MM.1S (cell line): ENCODE measurements at regions not wholly inside any gene's neighbourhood (a gene's known extent, or its start where the extent isn't known, plus 50 kb on each side); places are given as distances from the start of the nearest gene placed in this dataset.

Experiments used
- DNase-seq: peaks from one replicate; pipeline ENCODE4 v3.0.0-alpha.2; 2015
- H2AFZ ChIP-seq: fragments of 300-600 bp; sonication (generic); 2 replicates; pipeline ENCODE4 v1.6.0; 2016; ENCODE audit warnings: antibody characterized with exemption, low read length
- H3F3A ChIP-seq: fragments of 300-600 bp; sonication (generic); 2 replicates; pipeline ENCODE4 v1.6.1; 2016; ENCODE audit warnings: mild to moderate bottlenecking, antibody characterized with exemption, low read length, moderate library complexity, mixed read lengths; ENCODE audit not compliant: insufficient read depth
- H3K27ac ChIP-seq: fragments of 300-600 bp; sonication (generic); 2 replicates; pipeline ENCODE4 v1.5.1; 2016; ENCODE audit warnings: mild to moderate bottlenecking, low read length
- H3K27me3 ChIP-seq: fragments of 300-600 bp; sonication (generic); replicated peaks from 2 replicates; pipeline ENCODE4 v1.6.0; 2016; ENCODE audit warnings: low read length; ENCODE audit not compliant: insufficient read depth
- H3K36me3 ChIP-seq: fragments of 300-600 bp; sonication (generic); replicated peaks from 2 replicates; pipeline ENCODE4 v1.6.1; 2016; ENCODE audit warnings: mild to moderate bottlenecking, low read length, mixed read lengths; ENCODE audit not compliant: insufficient read depth
- H3K4me1 ChIP-seq: fragments of 300-600 bp; sonication (generic); 2 replicates; pipeline ENCODE4 v1.6.1; 2016; ENCODE audit warnings: low read length, mixed read lengths
- H3K4me2 ChIP-seq: fragments of 300-600 bp; sonication (generic); 2 replicates; pipeline ENCODE4 v1.6.0; 2016; ENCODE audit warnings: low read depth, low read length
- H3K4me3 ChIP-seq: fragments of 300-600 bp; sonication (generic); 2 replicates; pipeline ENCODE4 v1.5.1; 2016; ENCODE audit warnings: low read length, mixed read lengths
- H3K79me2 ChIP-seq: fragments of 300-600 bp; sonication (generic); 2 replicates; pipeline ENCODE4 v1.6.1; 2016; ENCODE audit warnings: mixed run types, low read length, mixed read lengths
- H3K9ac ChIP-seq: fragments of 300-600 bp; sonication (generic); 2 replicates; pipeline ENCODE4 v1.6.1; 2016; ENCODE audit warnings: low read length, mixed read lengths
- H3K9me2 ChIP-seq: fragments of 300-600 bp; sonication (generic); replicated peaks from 2 replicates; pipeline ENCODE4 v1.6.1; 2016; ENCODE audit warnings: mild to moderate bottlenecking, low read length, mixed read lengths; ENCODE audit not compliant: insufficient read depth
- H3K9me3 ChIP-seq: fragments of 300-600 bp; sonication (generic); replicated peaks from 2 replicates; pipeline ENCODE4 v1.6.1; 2016; ENCODE audit warnings: mild to moderate bottlenecking, low read length, mixed read lengths; ENCODE audit not compliant: insufficient read depth
- H4K20me1 ChIP-seq: fragments of 300-600 bp; sonication (generic); 2 replicates; pipeline ENCODE4 v1.6.1; 2016; ENCODE audit warnings: mild to moderate bottlenecking, low read length, moderate library complexity, mixed read lengths; ENCODE audit not compliant: insufficient read depth
- CTCF ChIP-seq: fragments of 300-600 bp; sonication (generic); IDR thresholded peaks from 2 replicates; pipeline ENCODE4 v1.5.1; 2016; ENCODE audit warnings: antibody characterized with exemption, low read length, mixed read lengths
- EZH2 ChIP-seq: fragments of 300-600 bp; sonication (generic); optimal IDR thresholded peaks from 2 replicates; pipeline ENCODE3; 2017; ENCODE audit warnings: low read depth, mild to moderate bottlenecking, antibody characterized with exemption, low read length, mixed read lengths
- EZH2phosphoT487 ChIP-seq: fragments of 300-600 bp; sonication (generic); IDR thresholded peaks from 2 replicates; pipeline ENCODE4 v1.6.1; 2018; ENCODE audit warnings: antibody characterized with exemption, low read length

GRCh38 chr1:55428944-55429931, 214.1 kb upstream of the USP24 start:
- no peaks in the 10 kb centered on the region for H3F3A ChIP-seq
- no peak overlapping the region for H2AFZ ChIP-seq
- no peaks in the 10 kb centered on the region for H3K9me2 ChIP-seq
- no peaks in the 10 kb centered on the region for H4K20me1 ChIP-seq
- no peak overlapping the region for H3K4me2 ChIP-seq
- no peak for DNase-seq
- no peaks in the 10 kb centered on the region for H3K27me3 ChIP-seq
- no peaks in the 10 kb centered on the region for H3K79me2 ChIP-seq
- TF ChIP-seq EZH2 (no peak), EZH2phosphoT487 (no peak), CTCF (no peak)
- no peak overlapping the region for H3K27ac ChIP-seq
- no peak overlapping the region for H3K4me3 ChIP-seq
- H3K4me1 ChIP-seq: no peaks in the 10 kb centered on the region
- no peaks in the 10 kb centered on the region for H3K36me3 ChIP-seq
- no peaks in the 10 kb centered on the region for H3K9me3 ChIP-seq
- no peak overlapping the region for H3K9ac ChIP-seq

GRCh38 chr1:55428231-55428630, 213.1 kb upstream of the USP24 start:
- no peaks in the 10 kb centered on the region for H3K9me2 ChIP-seq
- no peaks in the 10 kb centered on the region for H3K27me3 ChIP-seq
- H3K4me2 ChIP-seq: no peak overlapping the region
- H3K27ac ChIP-seq: no peak overlapping the region
- no peaks in the 10 kb centered on the region for H4K20me1 ChIP-seq
- no peaks in the 10 kb centered on the region for H3K79me2 ChIP-seq
- no peaks in the 10 kb centered on the region for H3F3A ChIP-seq
- H3K9ac ChIP-seq: no peak overlapping the region
- no peak for DNase-seq
- H3K36me3 ChIP-seq: no peaks in the 10 kb centered on the region
- TF ChIP-seq CTCF: no peak
- no peak for TF ChIP-seq EZH2phosphoT487
- no peak for TF ChIP-seq EZH2
- H3K4me3 ChIP-seq: no peak overlapping the region
- H2AFZ ChIP-seq: no peak overlapping the region
- no peaks in the 10 kb centered on the region for H3K4me1 ChIP-seq
- no peaks in the 10 kb centered on the region for H3K9me3 ChIP-seq

GRCh38 chr1:55427606-55428005, 212.4 kb upstream of the USP24 start:
- H3K9ac ChIP-seq: no peak overlapping the region
- H4K20me1 ChIP-seq: no peaks in the 10 kb centered on the region
- no peaks in the 10 kb centered on the region for H3K9me2 ChIP-seq
- no peak for DNase-seq
- H3K27ac ChIP-seq: no peak overlapping the region
- no peak overlapping the region for H3K4me3 ChIP-seq
- H2AFZ ChIP-seq: no peak overlapping the region
- H3F3A ChIP-seq: no peaks in the 10 kb centered on the region
- H3K4me1 ChIP-seq: no peaks in the 10 kb centered on the region
- no peaks in the 10 kb centered on the region for H3K27me3 ChIP-seq
- no peaks in the 10 kb centered on the region for H3K36me3 ChIP-seq
- no peaks in the 10 kb centered on the region for H3K9me3 ChIP-seq
- no peaks in the 10 kb centered on the region for H3K79me2 ChIP-seq
- no peak overlapping the region for H3K4me2 ChIP-seq
- TF ChIP-seq EZH2phosphoT487: no peak
- TF ChIP-seq CTCF: no peak
- TF ChIP-seq EZH2: no peak
